Peyer's patch (tissue), 4 donors: ENCODE measurements at regions not wholly inside any gene's neighbourhood (a gene's known extent, or its start where the extent isn't known, plus 50 kb on each side); places are given as distances from the start of the nearest gene placed in this dataset.
A peak's percentile ranks its signal among the peaks of the same experiment; 100 is the strongest.

Experiments
- DNase-seq, 3 donors: peaks; one replicate each; pipeline ENCODE4 v3.0.0-alpha.2; 2017 to 2019
- H3K27ac ChIP-seq, 4 donors: fragments of 200-600 bp; sonication (generic); one replicate each; pipeline ENCODE4 v1.5.1; 2016 to 2019
- H3K27me3 ChIP-seq, 2 donors: fragments of 200-600 bp; sonication (generic); one replicate each; pipeline ENCODE4 v1.5.1; 2019
- H3K36me3 ChIP-seq, 3 donors: fragments of 200-600 bp; sonication (generic); one replicate each; pipeline ENCODE4 v1.5.1; 2016 to 2019
- H3K4me1 ChIP-seq, 4 donors: fragments of 200-600 bp; sonication (generic); one replicate each; pipeline ENCODE4 v1.5.1; 2016 to 2019
- H3K4me3 ChIP-seq, 4 donors: fragments of 200-600 bp; sonication (generic); 1 replicate in 3 of 4; 2 replicates in 1 of 4; pipeline ENCODE4 v1.5.1; 2016 to 2019; ENCODE audit warnings: mild to moderate bottlenecking in 1 of 4
- H3K9me3 ChIP-seq, 4 donors: fragments of 200-600 bp; sonication (generic); one replicate each; pipeline ENCODE4 v1.5.1; 2016 to 2019; ENCODE audit warnings: mild to moderate bottlenecking in 1 of 4
- CTCF ChIP-seq, 6 experiments: fragments of 450-650 bp in 4 of 6; fragments of 200-600 bp in 2 of 6; sonication (generic) in 1 of 6; IDR thresholded peaks; one replicate each; pipeline ENCODE4 v1.5.1; 2017 to 2019; ENCODE audit warnings: antibody characterized with exemption in 6 of 6, mild to moderate bottlenecking in 3 of 6, moderate library complexity in 1 of 6
- POLR2A ChIP-seq, 2 donors: fragments of 450-650 bp; IDR thresholded peaks; one replicate each; pipeline ENCODE4 v1.5.1; 2017; ENCODE audit warnings: antibody characterized with exemption in 2 of 2, mild to moderate bottlenecking in 2 of 2, moderate library complexity in 2 of 2

- peak in 1 of 3 donors; percentile 34 for DNase-seq
- no peaks in the 10 kb centered on the region for H3K36me3 ChIP-seq
- no peaks in the 10 kb centered on the region for H3K9me3 ChIP-seq
- no peak for TF ChIP-seq POLR2A (IDR thresholded peaks at IDR 0.05)
- no peak for TF ChIP-seq CTCF (IDR thresholded peaks at IDR 0.05)
- no peak overlapping the region for H3K27ac ChIP-seq
- H3K4me1 ChIP-seq: no peaks in the 10 kb centered on the region
- H3K4me3 ChIP-seq: no peak overlapping the region
- no peaks in the 10 kb centered on the region for H3K27me3 ChIP-seq
Measured at GRCh38 chr3:163655021-163655420, 1423.3 kb downstream of the SI start.

GRCh38 chr3:163644172-163644571 is 1434.1 kb downstream of the SI start:
- H3K27me3 ChIP-seq: no peaks in the 10 kb centered on the region
- no peak overlapping the region for H3K27ac ChIP-seq
- no peak for DNase-seq
- H3K36me3 ChIP-seq: no peaks in the 10 kb centered on the region
- TF ChIP-seq CTCF (IDR thresholded peaks at IDR 0.05) (no peak), POLR2A (IDR thresholded peaks at IDR 0.05) (no peak)
- H3K4me3 ChIP-seq: no peak overlapping the region
- H3K9me3 ChIP-seq: no peaks in the 10 kb centered on the region
- no peaks in the 10 kb centered on the region for H3K4me1 ChIP-seq

GRCh38 chr3:163632722-163633121 is 1445.6 kb downstream of the SI start:
- no peak overlapping the region for H3K4me3 ChIP-seq
- no peak for DNase-seq
- no peaks in the 10 kb centered on the region for H3K27me3 ChIP-seq
- no peak for TF ChIP-seq POLR2A (IDR thresholded peaks at IDR 0.05)
- no peak for TF ChIP-seq CTCF (IDR thresholded peaks at IDR 0.05)
- no peaks in the 10 kb centered on the region for H3K9me3 ChIP-seq
- H3K36me3 ChIP-seq: no peaks in the 10 kb centered on the region
- H3K4me1 ChIP-seq: no peaks in the 10 kb centered on the region
- H3K27ac ChIP-seq: no peak overlapping the region

GRCh38 chr3:163626753-163627152 is 1451.5 kb downstream of the SI start:
- no peak overlapping the region for H3K4me3 ChIP-seq
- DNase-seq: no peak
- H3K4me1 ChIP-seq: no peaks in the 10 kb centered on the region
- H3K36me3 ChIP-seq: no peaks in the 10 kb centered on the region
- TF ChIP-seq POLR2A (IDR thresholded peaks at IDR 0.05): no peak
- no peak for TF ChIP-seq CTCF (IDR thresholded peaks at IDR 0.05)
- H3K9me3 ChIP-seq: no peaks in the 10 kb centered on the region
- H3K27me3 ChIP-seq: no peaks in the 10 kb centered on the region
- H3K27ac ChIP-seq: no peak overlapping the region

- Histone ChIP-seq H3K36me3 (no peaks in the 10 kb centered on the region), H3K9me3 (no peaks in the 10 kb centered on the region), H3K27ac (no peak overlapping the region), H3K4me3 (no peak overlapping the region), H3K4me1 (no peaks in the 10 kb centered on the region), H3K27me3 (no peaks in the 10 kb centered on the region)
- no peak for TF ChIP-seq POLR2A (IDR thresholded peaks at IDR 0.05)
- DNase-seq: no peak
Measured at GRCh38 chr3:163622384-163622783, 1455.9 kb downstream of the SI start.

GRCh38 chr3:163614886-163615285 is 1463.4 kb downstream of the SI start:
- TF ChIP-seq POLR2A (IDR thresholded peaks at IDR 0.05) (no peak), CTCF (IDR thresholded peaks at IDR 0.05) (no peak)
- Histone ChIP-seq H3K4me1 (no peaks in the 10 kb centered on the region), H3K36me3 (no peaks in the 10 kb centered on the region), H3K9me3 (no peaks in the 10 kb centered on the region), H3K27ac (no peak overlapping the region), H3K27me3 (no peaks in the 10 kb centered on the region), H3K4me3 (no peak overlapping the region)
- DNase-seq: no peak
